ENCODE measurements at regions not wholly inside any gene's neighbourhood (a gene's known extent, or its start where the extent isn't known, plus 50 kb on each side); places are given as distances from the start of the nearest gene placed in this dataset.

DNA sequence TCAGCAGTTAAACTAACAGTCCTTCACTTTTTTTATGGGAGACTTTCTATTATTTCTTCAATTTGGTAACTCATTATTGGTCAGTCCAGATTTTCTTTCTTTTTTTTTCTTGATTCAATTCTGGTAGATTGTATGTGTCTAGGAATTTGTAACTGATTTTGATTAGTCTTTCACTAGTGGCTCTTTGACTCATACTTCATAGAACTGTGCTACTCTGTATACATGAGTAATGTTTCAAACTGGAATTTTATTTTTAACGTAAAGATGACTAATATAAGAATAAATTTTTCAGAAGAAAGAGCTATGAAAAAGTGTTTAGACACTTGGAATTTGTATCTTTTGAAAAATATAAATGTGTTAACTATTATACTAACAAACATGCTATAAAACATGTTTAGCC lies 813.0 kb downstream of the TRAM1L1 start:
- TF ChIP-seq, protein P1, sequence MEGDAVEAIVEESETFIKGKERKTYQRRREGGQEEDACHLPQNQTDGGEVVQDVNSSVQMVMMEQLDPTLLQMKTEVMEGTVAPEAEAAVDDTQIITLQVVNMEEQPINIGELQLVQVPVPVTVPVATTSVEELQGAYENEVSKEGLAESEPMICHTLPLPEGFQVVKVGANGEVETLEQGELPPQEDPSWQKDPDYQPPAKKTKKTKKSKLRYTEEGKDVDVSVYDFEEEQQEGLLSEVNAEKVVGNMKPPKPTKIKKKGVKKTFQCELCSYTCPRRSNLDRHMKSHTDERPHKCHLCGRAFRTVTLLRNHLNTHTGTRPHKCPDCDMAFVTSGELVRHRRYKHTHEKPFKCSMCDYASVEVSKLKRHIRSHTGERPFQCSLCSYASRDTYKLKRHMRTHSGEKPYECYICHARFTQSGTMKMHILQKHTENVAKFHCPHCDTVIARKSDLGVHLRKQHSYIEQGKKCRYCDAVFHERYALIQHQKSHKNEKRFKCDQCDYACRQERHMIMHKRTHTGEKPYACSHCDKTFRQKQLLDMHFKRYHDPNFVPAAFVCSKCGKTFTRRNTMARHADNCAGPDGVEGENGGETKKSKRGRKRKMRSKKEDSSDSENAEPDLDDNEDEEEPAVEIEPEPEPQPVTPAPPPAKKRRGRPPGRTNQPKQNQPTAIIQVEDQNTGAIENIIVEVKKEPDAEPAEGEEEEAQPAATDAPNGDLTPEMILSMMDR (IDR thresholded peaks at IDR 0.05), result no peak
- TF ChIP-seq POLR2A (IDR thresholded peaks at IDR 0.05), result no peak

Measured in tibial nerve (tissue), 3 donors.